ENCODE measurements at regions not wholly inside any gene's neighbourhood (a gene's known extent, or its start where the extent isn't known, plus 50 kb on each side); places are given as distances from the start of the nearest gene placed in this dataset.
"Not testable (repeated sequence)": the region's sequence is repeated elsewhere in the genome, so short reads cannot be mapped to it uniquely, and the experiment has no call there.

- no peak for DNase-seq
These were observed 129.6 kb downstream of the VPREB1 start for GRCh38 chr22:22374163-22374562.

GRCh38 chr22:22374579-22374978, 130.0 kb downstream of the VPREB1 start:
- DNase-seq = no peak

GRCh38 chr22:22375576-22376351, 131.2 kb downstream of the VPREB1 start:
- no peak for DNase-seq

GRCh38 chr22:22376352-22376706, 131.7 kb downstream of the VPREB1 start:
- DNase-seq = no peak

- DNase-seq = not testable (repeated sequence)
These were observed 131.7 kb downstream of the ZNF280B start for GRCh38 chr22:22376884-22377283.

GRCh38 chr22:22377335-22377734, 131.2 kb downstream of the ZNF280B start:
- no peak for DNase-seq

GRCh38 chr22:22378446-22379415, 129.8 kb downstream of the ZNF280B start:
- DNase-seq = peak in 2 of 3 donors; percentile 16 to 28

- DNase-seq = peak in 1 of 3 donors; percentile 28
These were observed 128.2 kb downstream of the ZNF280B start for GRCh38 chr22:22380098-22381030.

GRCh38 chr22:22381292-22381691, 127.2 kb downstream of the ZNF280B start:
- not testable (repeated sequence) for DNase-seq

- no peak for DNase-seq
These were observed 124.3 kb downstream of the ZNF280B start for GRCh38 chr22:22384267-22384666.

GRCh38 chr22:22384668-22385244, 123.8 kb downstream of the ZNF280B start:
- DNase-seq = no peak

- DNase-seq = no peak
These were observed 121.7 kb downstream of the ZNF280B start for GRCh38 chr22:22386602-22387385.

- no peak for DNase-seq
These were observed 121.2 kb downstream of the ZNF280B start for GRCh38 chr22:22387386-22387736.

GRCh38 chr22:22388090-22388489, 120.5 kb downstream of the ZNF280B start:
- DNase-seq = no peak

- DNase-seq = no peak
These were observed 120.0 kb downstream of the ZNF280B start for GRCh38 chr22:22388494-22388893.

GRCh38 chr22:22389467-22389866, 119.1 kb downstream of the ZNF280B start:
- no peak for DNase-seq

GRCh38 chr22:22390989-22391388, 117.6 kb downstream of the ZNF280B start:
- DNase-seq = no peak

GRCh38 chr22:22391543-22391942, 117.0 kb downstream of the ZNF280B start:
- DNase-seq = no peak

GRCh38 chr22:22392131-22392530, 116.4 kb downstream of the ZNF280B start:
- DNase-seq = no peak

GRCh38 chr22:22394591-22394990, 114.0 kb downstream of the ZNF280B start:
- no peak for DNase-seq

GRCh38 chr22:22395245-22395644, 113.3 kb downstream of the ZNF280B start:
- DNase-seq = peak; percentile 40 to 60 (median 41)

Data from suppressor macrophage treated with lipopolysaccharide for 1 hour (primary cell).